MM.1S (cell line): ENCODE measurements at regions not wholly inside any gene's neighbourhood (a gene's known extent, or its start where the extent isn't known, plus 50 kb on each side); places are given as distances from the start of the nearest gene placed in this dataset.

Experiments used
- DNase-seq: peaks from one replicate; pipeline ENCODE4 v3.0.0-alpha.2; 2015
- H2AFZ ChIP-seq: fragments of 300-600 bp; sonication (generic); 2 replicates; pipeline ENCODE4 v1.6.0; 2016; ENCODE audit warnings: antibody characterized with exemption, low read length
- H3F3A ChIP-seq: fragments of 300-600 bp; sonication (generic); 2 replicates; pipeline ENCODE4 v1.6.1; 2016; ENCODE audit warnings: mild to moderate bottlenecking, antibody characterized with exemption, low read length, moderate library complexity, mixed read lengths; ENCODE audit not compliant: insufficient read depth
- H3K27ac ChIP-seq: fragments of 300-600 bp; sonication (generic); 2 replicates; pipeline ENCODE4 v1.5.1; 2016; ENCODE audit warnings: mild to moderate bottlenecking, low read length
- H3K27me3 ChIP-seq: fragments of 300-600 bp; sonication (generic); replicated peaks from 2 replicates; pipeline ENCODE4 v1.6.0; 2016; ENCODE audit warnings: low read length; ENCODE audit not compliant: insufficient read depth
- H3K36me3 ChIP-seq: fragments of 300-600 bp; sonication (generic); replicated peaks from 2 replicates; pipeline ENCODE4 v1.6.1; 2016; ENCODE audit warnings: mild to moderate bottlenecking, low read length, mixed read lengths; ENCODE audit not compliant: insufficient read depth
- H3K4me1 ChIP-seq: fragments of 300-600 bp; sonication (generic); 2 replicates; pipeline ENCODE4 v1.6.1; 2016; ENCODE audit warnings: low read length, mixed read lengths
- H3K4me2 ChIP-seq: fragments of 300-600 bp; sonication (generic); 2 replicates; pipeline ENCODE4 v1.6.0; 2016; ENCODE audit warnings: low read depth, low read length
- H3K4me3 ChIP-seq: fragments of 300-600 bp; sonication (generic); 2 replicates; pipeline ENCODE4 v1.5.1; 2016; ENCODE audit warnings: low read length, mixed read lengths
- H3K79me2 ChIP-seq: fragments of 300-600 bp; sonication (generic); 2 replicates; pipeline ENCODE4 v1.6.1; 2016; ENCODE audit warnings: mixed run types, low read length, mixed read lengths
- H3K9ac ChIP-seq: fragments of 300-600 bp; sonication (generic); 2 replicates; pipeline ENCODE4 v1.6.1; 2016; ENCODE audit warnings: low read length, mixed read lengths
- H3K9me2 ChIP-seq: fragments of 300-600 bp; sonication (generic); replicated peaks from 2 replicates; pipeline ENCODE4 v1.6.1; 2016; ENCODE audit warnings: mild to moderate bottlenecking, low read length, mixed read lengths; ENCODE audit not compliant: insufficient read depth
- H3K9me3 ChIP-seq: fragments of 300-600 bp; sonication (generic); replicated peaks from 2 replicates; pipeline ENCODE4 v1.6.1; 2016; ENCODE audit warnings: mild to moderate bottlenecking, low read length, mixed read lengths; ENCODE audit not compliant: insufficient read depth
- H4K20me1 ChIP-seq: fragments of 300-600 bp; sonication (generic); 2 replicates; pipeline ENCODE4 v1.6.1; 2016; ENCODE audit warnings: mild to moderate bottlenecking, low read length, moderate library complexity, mixed read lengths; ENCODE audit not compliant: insufficient read depth
- CTCF ChIP-seq: fragments of 300-600 bp; sonication (generic); IDR thresholded peaks from 2 replicates; pipeline ENCODE4 v1.5.1; 2016; ENCODE audit warnings: antibody characterized with exemption, low read length, mixed read lengths
- EZH2 ChIP-seq: fragments of 300-600 bp; sonication (generic); optimal IDR thresholded peaks from 2 replicates; pipeline ENCODE3; 2017; ENCODE audit warnings: low read depth, mild to moderate bottlenecking, antibody characterized with exemption, low read length, mixed read lengths
- EZH2phosphoT487 ChIP-seq: fragments of 300-600 bp; sonication (generic); IDR thresholded peaks from 2 replicates; pipeline ENCODE4 v1.6.1; 2018; ENCODE audit warnings: antibody characterized with exemption, low read length

GRCh38 chr7:119335405-119335804, 937.6 kb upstream of the KCND2 start:
- Histone ChIP-seq H2AFZ (no peak overlapping the region), H3K79me2 (no peaks in the 10 kb centered on the region), H3K4me3 (no peak overlapping the region), H3K27ac (no peak overlapping the region), H3K9me3 (no peaks in the 10 kb centered on the region), H3K27me3 (no peaks in the 10 kb centered on the region), H4K20me1 (no peaks in the 10 kb centered on the region), H3K9me2 (no peaks in the 10 kb centered on the region), H3K4me2 (no peak overlapping the region), H3F3A (no peaks in the 10 kb centered on the region; the same call in 1 of the 2 replicates), H3K9ac (no peak overlapping the region), H3K4me1 (peaks cover 13% of the 10 kb centered on the region), H3K36me3 (no peaks in the 10 kb centered on the region)
- no peak for DNase-seq
- TF ChIP-seq EZH2phosphoT487: no peak
- no peak for TF ChIP-seq EZH2
- no peak for TF ChIP-seq CTCF

- no peak for DNase-seq
Observed at GRCh38 chr7:119341822-119342221, 931.2 kb upstream of the KCND2 start.

DNA sequence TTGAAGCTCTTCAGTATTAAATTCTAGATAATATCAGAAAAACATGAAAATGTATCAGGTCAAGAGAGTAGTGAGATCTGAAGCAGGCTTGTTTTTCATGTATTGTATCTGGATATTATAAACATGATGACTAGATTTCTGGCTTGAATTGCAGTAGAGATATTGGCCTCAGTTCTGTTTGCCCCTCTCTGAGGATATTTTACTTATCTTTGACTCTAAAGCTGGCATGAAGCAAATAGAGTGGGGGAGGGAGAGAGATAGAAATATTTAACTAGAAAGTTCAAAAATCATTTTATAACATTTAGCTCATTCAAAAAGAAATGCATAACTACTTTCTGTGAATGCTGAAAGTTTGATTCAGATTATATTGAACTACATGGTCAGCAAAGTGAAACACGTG, 929.7 kb upstream of the KCND2 start:
- Histone ChIP-seq H3K79me2 (no peaks in the 10 kb centered on the region), H3K9me2 (no peaks in the 10 kb centered on the region), H3K4me1 (no peaks in the 10 kb centered on the region), H3K4me2 (no peak overlapping the region), H3K4me3 (no peak overlapping the region), H2AFZ (no peak overlapping the region), H4K20me1 (no peaks in the 10 kb centered on the region), H3K36me3 (no peaks in the 10 kb centered on the region), H3K9ac (no peak overlapping the region), H3K27ac (no peak overlapping the region), H3F3A (no peaks in the 10 kb centered on the region), H3K9me3 (no peaks in the 10 kb centered on the region), H3K27me3 (no peaks in the 10 kb centered on the region)
- no peak for TF ChIP-seq EZH2
- no peak for TF ChIP-seq EZH2phosphoT487
- no peak for TF ChIP-seq CTCF
- DNase-seq: no peak

More at GRCh38 chr7:119341822-119342221, 931.2 kb upstream of the KCND2 start:
- H3K79me2 ChIP-seq: no peaks in the 10 kb centered on the region
- H3K36me3 ChIP-seq: no peaks in the 10 kb centered on the region
- H3K27me3 ChIP-seq: no peaks in the 10 kb centered on the region
- H3K4me1 ChIP-seq: no peaks in the 10 kb centered on the region
- H3K9ac ChIP-seq: no peak overlapping the region
- no peak overlapping the region for H2AFZ ChIP-seq
- H3K9me3 ChIP-seq: no peaks in the 10 kb centered on the region
- no peaks in the 10 kb centered on the region for H3F3A ChIP-seq
- no peaks in the 10 kb centered on the region for H4K20me1 ChIP-seq
- H3K9me2 ChIP-seq: no peaks in the 10 kb centered on the region
- H3K27ac ChIP-seq: no peak overlapping the region
- no peak overlapping the region for H3K4me2 ChIP-seq
- no peak overlapping the region for H3K4me3 ChIP-seq
- TF ChIP-seq CTCF (no peak), EZH2phosphoT487 (no peak)

DNA sequence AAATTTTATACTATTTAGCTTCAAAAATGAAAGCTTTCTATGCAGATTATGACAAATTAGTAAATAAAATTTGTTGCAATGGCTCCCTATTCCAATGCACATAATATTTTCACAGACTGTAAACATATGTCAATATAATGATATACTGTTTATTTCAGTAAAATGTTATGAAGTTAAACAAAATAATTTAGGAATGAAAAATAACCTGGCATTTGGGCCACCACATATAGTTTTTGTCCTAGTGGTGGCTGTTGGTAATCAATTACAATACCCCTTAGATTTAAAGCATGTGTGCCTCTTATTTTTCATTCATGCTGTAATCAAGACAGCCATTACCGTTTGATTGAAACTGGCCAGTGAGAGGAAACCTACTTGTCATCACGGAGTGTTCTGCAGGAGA, 928.5 kb upstream of the KCND2 start:
- no peaks in the 10 kb centered on the region for H3K36me3 ChIP-seq
- no peaks in the 10 kb centered on the region for H3K9me3 ChIP-seq
- TF ChIP-seq EZH2 (no peak), CTCF (no peak), EZH2phosphoT487 (no peak)
- H3K4me1 ChIP-seq: no peaks in the 10 kb centered on the region
- no peak overlapping the region for H3K4me2 ChIP-seq
- H3K27ac ChIP-seq: no peak overlapping the region
- H4K20me1 ChIP-seq: no peaks in the 10 kb centered on the region
- no peak overlapping the region for H2AFZ ChIP-seq
- no peak overlapping the region for H3K4me3 ChIP-seq
- H3K9ac ChIP-seq: no peak overlapping the region
- no peaks in the 10 kb centered on the region for H3K79me2 ChIP-seq
- no peaks in the 10 kb centered on the region for H3K27me3 ChIP-seq
- H3K9me2 ChIP-seq: no peaks in the 10 kb centered on the region
- H3F3A ChIP-seq: no peaks in the 10 kb centered on the region
- no peak for DNase-seq
